Thoracic aorta (tissue), 2 donors: ENCODE measurements at regions not wholly inside any gene's neighbourhood (a gene's known extent, or its start where the extent isn't known, plus 50 kb on each side); places are given as distances from the start of the nearest gene placed in this dataset.

Experiments
- ATAC-seq: fragments of 150-250 bp; one replicate; pipeline ENCODE4 v1.8.0; 2017; ENCODE audit warnings: low read depth; ENCODE audit not compliant: insufficient number of reproducible peaks, low FRiP score
- DNase-seq: peaks from one replicate; pipeline ENCODE4 v3.0.0-alpha.2; 2020; ENCODE audit warnings: low spot score
- H3K27ac ChIP-seq, 2 donors: fragments of 200-600 bp; sonication (generic); 1 replicate in 1 of 2; 2 replicates in 1 of 2; pipeline ENCODE4 v1.5.1; 2016; ENCODE audit warnings: mild to moderate bottlenecking in 2 of 2, moderate library complexity in 2 of 2
- H3K27me3 ChIP-seq: fragments of 200-600 bp; sonication (generic); replicated peaks from 2 replicates; pipeline ENCODE4 v1.6.0; 2016; ENCODE audit warnings: mild to moderate bottlenecking; ENCODE audit not compliant: insufficient read depth
- H3K36me3 ChIP-seq: fragments of 200-600 bp; sonication (generic); one replicate; pipeline ENCODE4 v1.5.1; 2016
- H3K4me1 ChIP-seq, 2 donors: fragments of 200-600 bp; sonication (generic); 1 replicate in 1 of 2; 2 replicates in 1 of 2; pipeline versions ENCODE4 v1.5.1 to v1.6.0; 2016; ENCODE audit warnings: low read depth in 2 of 2, mild to moderate bottlenecking in 1 of 2; ENCODE audit not compliant: control insufficient read depth in 1 of 2
- H3K4me3 ChIP-seq: fragments of 200-600 bp; sonication (generic); 2 replicates; pipeline ENCODE4 v1.5.1; 2016; ENCODE audit warnings: mild to moderate bottlenecking
- H3K9me3 ChIP-seq: fragments of 200-600 bp; sonication (generic); 2 replicates; pipeline ENCODE4 v1.5.1; 2016
- CTCF ChIP-seq: fragments of 200-600 bp; sonication (generic); IDR thresholded peaks from one replicate; pipeline ENCODE4 v1.5.1; 2019; ENCODE audit warnings: antibody characterized with exemption

- TF ChIP-seq CTCF = no peak
- ATAC-seq (no peak), DNase-seq (no peak)
- H3K27me3 ChIP-seq = no peaks in the 10 kb centered on the region
- H3K9me3 ChIP-seq = no peaks in the 10 kb centered on the region
- H3K27ac ChIP-seq = no peak overlapping the region
- no peaks in the 10 kb centered on the region for H3K36me3 ChIP-seq
- H3K4me1 ChIP-seq = no peaks in the 10 kb centered on the region
- no peak overlapping the region for H3K4me3 ChIP-seq
Observed at GRCh38 chr16:27671410-27671809, 121.5 kb downstream of the KATNIP start.

GRCh38 chr16:27676839-27677238, 126.9 kb downstream of the KATNIP start:
- no peaks in the 10 kb centered on the region for H3K4me1 ChIP-seq
- no peaks in the 10 kb centered on the region for H3K27me3 ChIP-seq
- no peak overlapping the region for H3K27ac ChIP-seq
- no peak for ATAC-seq
- no peak for DNase-seq
- no peak for TF ChIP-seq CTCF
- H3K4me3 ChIP-seq = no peak overlapping the region
- no peaks in the 10 kb centered on the region for H3K9me3 ChIP-seq
- peaks cover 4% of the 10 kb centered on the region for H3K36me3 ChIP-seq

GRCh38 chr16:27677263-27677662, 127.3 kb downstream of the KATNIP start:
- peaks cover 4% of the 10 kb centered on the region for H3K36me3 ChIP-seq
- no peak overlapping the region for H3K4me3 ChIP-seq
- H3K27me3 ChIP-seq = no peaks in the 10 kb centered on the region
- no peaks in the 10 kb centered on the region for H3K9me3 ChIP-seq
- no peaks in the 10 kb centered on the region for H3K4me1 ChIP-seq
- H3K27ac ChIP-seq = no peak overlapping the region
- TF ChIP-seq CTCF = no peak
- no peak for DNase-seq
- no peak for ATAC-seq

GRCh38 chr16:27678955-27679354, 129.0 kb downstream of the KATNIP start:
- Histone ChIP-seq H3K27me3 (no peaks in the 10 kb centered on the region), H3K9me3 (no peaks in the 10 kb centered on the region), H3K4me3 (no peak overlapping the region), H3K36me3 (peaks cover 4% of the 10 kb centered on the region), H3K4me1 (no peaks in the 10 kb centered on the region), H3K27ac (no peak overlapping the region)
- no peak for DNase-seq
- TF ChIP-seq CTCF = no peak
- no peak for ATAC-seq

- no peak for TF ChIP-seq CTCF
- no peaks in the 10 kb centered on the region for H3K9me3 ChIP-seq
- H3K36me3 ChIP-seq = peaks cover 4% of the 10 kb centered on the region
- H3K27ac ChIP-seq = no peak overlapping the region
- H3K4me1 ChIP-seq = no peaks in the 10 kb centered on the region
- no peaks in the 10 kb centered on the region for H3K27me3 ChIP-seq
- DNase-seq = no peak
- no peak overlapping the region for H3K4me3 ChIP-seq
- no peak for ATAC-seq
Observed at GRCh38 chr16:27679899-27680298, 130.0 kb downstream of the KATNIP start.
